ENCODE measurements at regions not wholly inside any gene's neighbourhood (a gene's known extent, or its start where the extent isn't known, plus 50 kb on each side); places are given as distances from the start of the nearest gene placed in this dataset.

GRCh38 chr10:128877936-128878335, 589.1 kb upstream of the MGMT start:
- H3K4me3 Mint-ChIP-seq = no peak overlapping the region
- no peaks in the 10 kb centered on the region for H3K9me3 Mint-ChIP-seq
- H3K27me3 Mint-ChIP-seq (ENCODE audit: low read depth) = peaks cover 2% of the 10 kb centered on the region
- H3K4me1 Mint-ChIP-seq (ENCODE audit: low read depth) = no peaks in the 10 kb centered on the region
- no peak for DNase-seq
- ATAC-seq = no peak
- H3K36me3 Mint-ChIP-seq (ENCODE audit: insufficient read depth) = no peaks in the 10 kb centered on the region

GRCh38 chr10:128879030-128879429, 588.0 kb upstream of the MGMT start:
- ATAC-seq (no peak), DNase-seq (no peak)
- Mint-ChIP-seq H3K27me3 (ENCODE audit: low read depth) (peaks cover 2% of the 10 kb centered on the region), H3K4me1 (ENCODE audit: low read depth) (no peaks in the 10 kb centered on the region), H3K36me3 (ENCODE audit: insufficient read depth) (no peaks in the 10 kb centered on the region), H3K9me3 (no peaks in the 10 kb centered on the region), H3K4me3 (no peak overlapping the region)

- Mint-ChIP-seq H3K4me1 (ENCODE audit: low read depth) (no peaks in the 10 kb centered on the region), H3K36me3 (ENCODE audit: insufficient read depth) (no peaks in the 10 kb centered on the region), H3K4me3 (no peak overlapping the region), H3K9me3 (no peaks in the 10 kb centered on the region), H3K27me3 (ENCODE audit: low read depth) (peaks cover 2% of the 10 kb centered on the region)
- ATAC-seq = no peak
- no peak for DNase-seq
Observed at GRCh38 chr10:128879441-128880140, 587.5 kb upstream of the MGMT start.

- H3K27me3 Mint-ChIP-seq (ENCODE audit: low read depth) = peaks cover 2% of the 10 kb centered on the region
- no peak for DNase-seq
- no peaks in the 10 kb centered on the region for H3K4me1 Mint-ChIP-seq (ENCODE audit: low read depth)
- no peak overlapping the region for H3K4me3 Mint-ChIP-seq
- H3K36me3 Mint-ChIP-seq (ENCODE audit: insufficient read depth) = no peaks in the 10 kb centered on the region
- H3K9me3 Mint-ChIP-seq = no peaks in the 10 kb centered on the region
- ATAC-seq = no peak
Observed at GRCh38 chr10:128880159-128880725, 586.8 kb upstream of the MGMT start.

- Mint-ChIP-seq H3K4me3 (no peak overlapping the region), H3K36me3 (ENCODE audit: insufficient read depth) (no peaks in the 10 kb centered on the region), H3K27me3 (ENCODE audit: low read depth) (peaks cover 2% of the 10 kb centered on the region), H3K4me1 (ENCODE audit: low read depth) (no peaks in the 10 kb centered on the region), H3K9me3 (no peaks in the 10 kb centered on the region)
- ATAC-seq = no peak
- DNase-seq = no peak
Observed at GRCh38 chr10:128881086-128881485, 586.0 kb upstream of the MGMT start.

GRCh38 chr10:128883231-128884032, 583.6 kb upstream of the MGMT start:
- Mint-ChIP-seq H3K4me3 (no peak overlapping the region), H3K27me3 (ENCODE audit: low read depth) (peaks cover 2% of the 10 kb centered on the region), H3K36me3 (ENCODE audit: insufficient read depth) (no peaks in the 10 kb centered on the region), H3K9me3 (peaks cover 5% of the 10 kb centered on the region), H3K4me1 (ENCODE audit: low read depth) (no peaks in the 10 kb centered on the region)
- DNase-seq (no peak), ATAC-seq (no peak)

- Mint-ChIP-seq H3K4me3 (no peak overlapping the region), H3K4me1 (ENCODE audit: low read depth) (no peaks in the 10 kb centered on the region), H3K9me3 (peaks cover 9% of the 10 kb centered on the region), H3K36me3 (ENCODE audit: insufficient read depth) (no peaks in the 10 kb centered on the region), H3K27me3 (ENCODE audit: low read depth) (peaks cover 2% of the 10 kb centered on the region)
- ATAC-seq (no peak), DNase-seq (no peak)
Observed at GRCh38 chr10:128884033-128884425, 583.0 kb upstream of the MGMT start.

GRCh38 chr10:128884496-128885072, 582.5 kb upstream of the MGMT start:
- no peaks in the 10 kb centered on the region for H3K36me3 Mint-ChIP-seq (ENCODE audit: insufficient read depth)
- no peak for DNase-seq

GRCh38 chr10:128885573-128886555, 581.2 kb upstream of the MGMT start:
- no peak for ATAC-seq
- Mint-ChIP-seq H3K4me1 (ENCODE audit: low read depth) (no peaks in the 10 kb centered on the region), H3K36me3 (ENCODE audit: insufficient read depth) (no peaks in the 10 kb centered on the region), H3K27me3 (ENCODE audit: low read depth) (no peaks in the 10 kb centered on the region), H3K4me3 (no peak overlapping the region), H3K9me3 (peaks cover 9% of the 10 kb centered on the region)
- no peak for DNase-seq

More at GRCh38 chr10:128884496-128885072, 582.5 kb upstream of the MGMT start:
- Mint-ChIP-seq H3K4me3 (no peak overlapping the region), H3K9me3 (peaks cover 9% of the 10 kb centered on the region), H3K27me3 (ENCODE audit: low read depth) (peaks cover 2% of the 10 kb centered on the region), H3K4me1 (ENCODE audit: low read depth) (no peaks in the 10 kb centered on the region)
- no peak for ATAC-seq

GRCh38 chr10:128887856-128888255, 579.2 kb upstream of the MGMT start:
- Mint-ChIP-seq H3K36me3 (ENCODE audit: insufficient read depth) (no peaks in the 10 kb centered on the region), H3K9me3 (peaks cover 9% of the 10 kb centered on the region), H3K4me1 (ENCODE audit: low read depth) (no peaks in the 10 kb centered on the region), H3K27me3 (ENCODE audit: low read depth) (no peaks in the 10 kb centered on the region), H3K4me3 (no peak overlapping the region)
- no peak for DNase-seq
- ATAC-seq = no peak

- DNase-seq (no peak), ATAC-seq (no peak)
- no peaks in the 10 kb centered on the region for H3K27me3 Mint-ChIP-seq (ENCODE audit: low read depth)
- peaks cover 9% of the 10 kb centered on the region for H3K9me3 Mint-ChIP-seq
- H3K4me1 Mint-ChIP-seq (ENCODE audit: low read depth) = no peaks in the 10 kb centered on the region
- no peak overlapping the region for H3K4me3 Mint-ChIP-seq
- no peaks in the 10 kb centered on the region for H3K36me3 Mint-ChIP-seq (ENCODE audit: insufficient read depth)
Observed at GRCh38 chr10:128892005-128892404, 575.0 kb upstream of the MGMT start.

GRCh38 chr10:128894641-128895040, 572.4 kb upstream of the MGMT start:
- H3K9me3 Mint-ChIP-seq = no peaks in the 10 kb centered on the region
- no peaks in the 10 kb centered on the region for H3K4me1 Mint-ChIP-seq (ENCODE audit: low read depth)
- DNase-seq (no peak), ATAC-seq (no peak)
- H3K4me3 Mint-ChIP-seq = no peak overlapping the region
- H3K36me3 Mint-ChIP-seq (ENCODE audit: insufficient read depth) = no peaks in the 10 kb centered on the region
- H3K27me3 Mint-ChIP-seq (ENCODE audit: low read depth) = no peaks in the 10 kb centered on the region

GRCh38 chr10:128895473-128895872, 571.6 kb upstream of the MGMT start:
- no peaks in the 10 kb centered on the region for H3K27me3 Mint-ChIP-seq (ENCODE audit: low read depth)
- ATAC-seq (no peak), DNase-seq (no peak)
- H3K36me3 Mint-ChIP-seq (ENCODE audit: insufficient read depth) = no peaks in the 10 kb centered on the region
- no peaks in the 10 kb centered on the region for H3K4me1 Mint-ChIP-seq (ENCODE audit: low read depth)
- no peak overlapping the region for H3K4me3 Mint-ChIP-seq
- H3K9me3 Mint-ChIP-seq = no peaks in the 10 kb centered on the region
